Activated CD4-positive, alpha-beta T cell treated with anti-CD3 and anti-CD28 coated beads for 48 hours (primary cell): ENCODE measurements at regions not wholly inside any gene's neighbourhood (a gene's known extent, or its start where the extent isn't known, plus 50 kb on each side); places are given as distances from the start of the nearest gene placed in this dataset.

Experiments used
- DNase-seq: peaks from one replicate; pipeline ENCODE4 v3.0.0-alpha.2; 2020

DNA sequence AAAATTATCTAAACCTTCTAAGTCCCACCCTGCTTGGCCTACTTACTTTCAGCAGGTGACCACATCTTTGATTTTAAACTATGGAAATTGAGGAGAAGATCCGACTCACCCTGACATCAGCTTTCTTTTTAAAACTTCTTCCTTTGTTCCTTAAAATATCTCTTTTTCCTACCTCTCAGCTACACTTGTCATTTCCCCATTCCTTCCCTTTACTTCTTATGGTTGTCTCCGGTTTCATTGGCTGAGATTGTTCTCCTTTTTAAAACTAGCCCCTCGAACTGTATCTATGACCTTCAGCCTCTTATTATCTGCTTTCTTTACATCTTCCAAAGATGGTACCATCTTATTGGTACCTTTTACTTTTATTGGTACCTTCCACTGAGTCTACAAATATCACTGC lies 87.8 kb upstream of the NRIP1 start:
- DNase-seq = no peak

- no peak for DNase-seq
Observed at GRCh38 chr21:15159382-15160020, 94.7 kb upstream of the NRIP1 start.

DNA sequence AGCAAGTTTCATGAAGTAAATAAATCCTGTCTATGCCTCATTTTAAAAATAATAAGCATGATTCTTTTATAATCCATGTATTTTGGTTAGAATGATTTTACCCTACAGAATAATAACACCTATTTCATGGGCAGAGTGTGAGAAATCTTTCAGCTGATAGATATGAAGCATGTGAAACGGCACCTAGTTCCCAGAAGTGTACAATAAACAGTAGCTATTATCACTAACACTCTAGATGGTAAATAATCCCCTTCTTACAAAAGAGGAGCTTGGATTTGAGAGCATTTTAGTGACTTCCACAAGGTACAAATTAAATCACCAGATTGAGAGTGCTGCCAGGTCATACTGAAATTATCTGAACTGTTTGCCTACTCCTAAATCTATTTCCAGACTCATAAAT lies 95.3 kb upstream of the NRIP1 start:
- no peak for DNase-seq

GRCh38 chr21:15162921-15163320 lies 98.1 kb upstream of the NRIP1 start:
- no peak for DNase-seq

- no peak for DNase-seq
Observed at GRCh38 chr21:15164273-15164672, 99.5 kb upstream of the NRIP1 start.

DNA sequence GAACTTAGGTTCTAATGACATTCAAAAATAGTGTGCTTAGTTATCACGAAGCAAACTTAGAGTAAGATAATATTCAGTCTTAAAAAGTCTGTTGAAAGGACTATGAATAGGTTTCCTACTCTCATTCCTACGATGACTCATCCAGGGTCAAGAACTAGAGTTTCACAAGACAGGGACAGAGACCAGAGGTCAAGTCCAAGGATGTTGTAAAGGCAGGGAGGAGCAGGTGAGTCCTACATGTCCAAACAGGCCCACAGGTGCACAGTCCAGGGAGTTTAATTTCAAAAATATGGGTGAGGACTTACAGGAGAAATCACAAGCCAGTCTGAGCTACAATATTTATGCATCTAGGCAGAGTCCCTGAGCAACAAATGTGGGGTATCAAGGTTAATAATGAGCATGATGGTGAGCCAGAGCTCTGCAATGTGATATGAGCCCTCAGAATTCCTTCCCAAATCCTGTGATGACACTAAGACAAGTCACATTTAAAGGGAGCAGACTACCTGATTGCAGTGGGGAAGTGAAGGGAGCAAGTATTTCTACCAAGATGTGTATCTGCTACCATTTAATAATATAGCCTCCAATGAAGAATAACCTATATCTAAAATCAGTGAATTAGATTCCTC lies 100.0 kb upstream of the NRIP1 start:
- DNase-seq = no peak

DNA sequence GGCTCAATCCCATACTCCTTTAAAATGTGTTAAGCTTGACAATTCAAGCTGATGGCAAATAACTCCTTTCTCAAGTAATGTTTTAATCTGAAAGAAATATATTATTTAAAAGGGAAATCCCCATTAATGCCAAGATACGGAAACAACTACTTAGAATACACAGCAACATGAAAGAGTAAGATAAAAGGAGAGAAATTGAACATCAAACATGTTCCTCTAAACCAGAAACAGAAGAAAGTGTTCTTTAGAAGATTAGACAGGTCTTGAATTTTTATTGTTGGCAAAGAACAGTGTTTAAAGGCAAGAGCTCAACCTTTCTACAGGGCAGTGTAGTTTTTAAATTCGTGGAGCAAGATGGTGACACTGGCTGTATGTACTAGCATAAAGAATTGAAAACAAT lies 105.8 kb upstream of the NRIP1 start:
- no peak for DNase-seq

GRCh38 chr21:15171546-15171945 lies 106.7 kb upstream of the NRIP1 start:
- no peak for DNase-seq

DNA sequence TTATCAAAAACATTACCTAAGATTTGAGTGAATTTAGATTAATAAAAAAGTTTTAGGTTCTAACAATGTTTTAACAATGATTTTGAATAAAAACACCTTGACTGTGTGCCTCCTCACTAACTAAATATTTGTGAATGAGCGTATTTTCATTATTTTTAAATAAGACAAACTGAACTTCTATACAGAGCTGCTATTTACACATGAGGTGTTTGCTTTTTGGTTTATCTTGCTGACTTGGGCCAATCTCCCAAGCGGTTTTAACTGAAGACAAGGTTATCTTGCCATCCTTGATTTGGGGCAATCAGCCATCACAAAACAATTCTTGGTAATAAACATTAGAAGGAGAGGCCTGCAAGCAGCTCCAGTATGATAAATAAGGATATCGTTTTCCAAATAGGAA lies 108.2 kb upstream of the NRIP1 start:
- no peak for DNase-seq

GRCh38 chr21:15174923-15175322 lies 110.1 kb upstream of the NRIP1 start:
- no peak for DNase-seq

DNA sequence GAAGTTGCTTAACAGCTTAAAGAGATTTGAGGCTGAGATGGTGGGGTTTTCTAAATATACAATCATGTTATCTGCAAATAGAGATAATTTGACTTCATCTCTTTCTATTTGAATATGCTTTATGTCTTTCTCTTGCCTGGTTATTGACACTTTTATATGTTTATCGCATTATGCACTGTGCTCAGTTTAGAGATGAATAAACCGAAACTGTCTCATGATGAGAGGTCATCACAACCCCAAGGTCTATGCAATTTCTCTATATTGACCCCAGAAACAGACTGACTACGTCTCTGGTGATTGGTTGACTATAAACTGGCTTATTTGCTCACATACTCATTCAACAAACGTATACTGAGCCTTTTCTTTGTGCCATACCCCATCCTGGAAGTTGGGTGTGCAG lies 117.9 kb upstream of the NRIP1 start:
- DNase-seq = no peak

- DNase-seq = no peak
Observed at GRCh38 chr21:15183813-15184257, 119.0 kb upstream of the NRIP1 start.

DNA sequence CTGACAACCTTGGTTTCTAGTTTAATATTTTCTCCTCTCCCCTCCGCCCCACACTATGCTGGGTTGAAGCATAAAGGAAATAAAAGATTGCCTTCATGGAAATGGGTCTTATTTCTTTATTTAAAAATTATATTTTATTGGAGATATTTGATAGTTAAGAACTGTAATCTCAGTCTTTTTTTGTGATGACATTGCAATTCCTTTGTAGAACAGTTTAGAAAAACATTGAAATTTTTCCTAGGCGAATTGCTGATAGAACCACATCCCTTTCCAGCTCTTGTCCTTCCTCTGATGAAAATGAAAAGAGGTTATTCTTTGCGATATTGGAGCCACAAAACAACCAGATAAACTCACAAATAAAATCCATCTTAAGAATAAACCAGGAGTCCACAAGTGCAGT lies 125.6 kb upstream of the NRIP1 start:
- DNase-seq = no peak

- DNase-seq = no peak
Observed at GRCh38 chr21:15190837-15191236, 126.0 kb upstream of the NRIP1 start.

DNA sequence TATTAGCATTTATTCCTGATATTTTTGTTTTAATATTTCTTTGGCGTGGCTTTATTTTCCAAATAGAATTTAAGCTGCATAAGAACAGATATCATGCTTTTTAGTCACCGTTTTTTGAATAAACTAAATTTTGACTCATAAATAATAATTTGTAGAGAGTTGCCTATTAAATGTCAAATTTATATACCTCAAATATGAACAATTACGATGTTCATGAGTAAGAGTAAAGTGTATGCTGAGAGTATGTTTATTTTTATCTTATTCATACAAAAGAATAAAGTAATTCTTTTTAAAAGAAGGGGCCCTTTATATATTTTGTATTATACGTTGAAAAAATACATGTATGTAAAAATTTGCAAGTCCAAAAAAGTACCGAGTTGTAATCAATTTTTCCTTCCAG lies 126.5 kb upstream of the NRIP1 start:
- DNase-seq = no peak

DNA sequence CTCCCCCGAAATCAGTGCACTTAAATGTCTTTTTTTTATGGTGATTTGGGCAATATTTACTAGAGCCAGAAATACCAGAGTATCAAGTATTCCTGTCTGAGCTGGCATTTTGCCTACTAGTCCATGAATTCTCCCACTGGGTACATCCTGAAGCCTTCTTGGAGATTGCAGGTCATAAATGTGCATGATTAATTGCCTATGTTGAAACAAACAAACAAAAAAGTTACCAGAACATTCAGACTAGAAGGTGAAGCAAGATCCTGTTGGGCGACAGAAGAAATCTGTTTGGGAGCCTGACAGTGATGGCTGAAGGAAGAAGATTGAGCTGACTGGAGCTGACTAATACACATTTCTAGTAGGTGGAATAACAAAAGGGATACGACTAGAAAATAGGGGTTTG lies 127.4 kb upstream of the NRIP1 start:
- DNase-seq = no peak

DNA sequence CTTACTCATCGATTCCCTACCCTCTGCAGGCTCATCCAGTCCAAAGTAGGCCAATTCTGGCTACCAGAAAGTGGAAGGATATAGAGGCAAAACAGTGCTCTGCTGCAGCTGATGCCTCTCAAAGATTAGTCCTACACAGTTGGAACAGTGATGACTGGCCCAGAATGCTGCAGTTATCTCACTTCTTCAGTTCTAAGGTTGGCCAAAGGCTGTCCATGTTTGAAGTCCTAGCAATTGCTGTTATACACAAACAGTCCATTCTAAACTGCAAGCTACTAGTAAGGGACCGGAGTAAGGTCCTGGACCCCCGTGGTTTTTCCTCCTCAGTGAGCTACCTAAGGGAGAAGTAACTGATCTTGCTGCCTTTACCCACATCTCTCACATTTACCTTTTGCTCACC lies 129.1 kb upstream of the NRIP1 start:
- DNase-seq = no peak

GRCh38 chr21:15195104-15195503 lies 130.3 kb upstream of the NRIP1 start:
- no peak for DNase-seq

GRCh38 chr21:15195768-15196167 lies 131.0 kb upstream of the NRIP1 start:
- DNase-seq = no peak

GRCh38 chr21:15197696-15198095 lies 132.9 kb upstream of the NRIP1 start:
- no peak for DNase-seq

DNA sequence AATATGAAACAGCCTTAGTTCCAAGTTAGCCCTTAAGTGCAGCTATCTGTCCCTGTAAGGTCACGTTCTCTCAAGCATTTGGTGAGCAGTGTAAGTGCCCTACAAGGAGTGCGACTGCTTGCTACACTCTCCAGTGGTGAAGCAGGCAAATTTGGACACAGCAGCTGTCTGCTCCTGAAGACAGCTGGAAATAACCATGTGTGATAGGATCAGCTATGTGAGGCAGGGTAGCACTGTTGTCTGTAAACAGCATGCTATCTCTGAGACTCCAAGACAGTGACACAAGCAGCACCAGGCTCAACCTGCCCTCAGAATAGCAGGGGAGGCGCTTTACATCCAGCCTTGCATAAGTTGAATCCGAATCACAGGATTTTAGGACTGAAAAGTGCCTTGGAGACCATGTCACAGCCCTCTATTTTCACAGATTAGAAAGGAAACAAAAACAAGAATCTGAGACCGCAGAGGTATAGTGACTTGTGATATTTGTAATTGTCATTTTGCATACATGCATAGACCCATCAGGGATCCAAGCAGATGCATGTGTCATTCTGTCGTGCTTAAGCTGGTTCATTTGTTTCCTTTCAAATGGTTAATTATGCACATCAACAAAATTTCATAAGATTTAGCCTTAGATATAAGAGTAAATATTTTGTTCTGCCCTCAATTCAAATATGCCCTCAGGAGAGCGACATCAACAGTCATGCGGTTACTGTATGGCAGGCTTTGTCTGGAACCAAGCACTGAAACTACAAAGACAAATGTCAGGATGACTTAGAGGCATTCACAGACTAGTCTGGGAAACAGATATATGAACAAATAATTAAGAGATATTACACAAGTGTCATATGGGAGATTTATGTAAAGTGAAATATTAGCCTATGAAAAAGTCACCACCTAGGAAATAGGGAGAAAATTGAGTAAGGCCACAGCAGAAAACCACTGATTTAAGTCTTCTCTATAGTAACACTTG lies 134.9 kb upstream of the NRIP1 start:
- DNase-seq = no peak

- no peak for DNase-seq
Observed at GRCh38 chr21:15203740-15204139, 138.9 kb upstream of the NRIP1 start.

GRCh38 chr21:15204140-15204969 lies 139.6 kb upstream of the NRIP1 start:
- no peak for DNase-seq
